Uterus (tissue), 3 donors: ENCODE measurements at regions not wholly inside any gene's neighbourhood (a gene's known extent, or its start where the extent isn't known, plus 50 kb on each side); places are given as distances from the start of the nearest gene placed in this dataset.

Source experiments
- DNase-seq, 2 donors: peaks; one replicate each; pipeline ENCODE4 v3.0.0-alpha.2; 2019 to 2020
- H3K27ac ChIP-seq, 2 donors: fragments of 200-600 bp; sonication (generic); 1 replicate in 1 of 2; 2 replicates in 1 of 2; pipeline ENCODE4 v1.5.1; 2016 to 2018
- H3K27me3 ChIP-seq, 2 donors: fragments of 200-600 bp; sonication (generic); one replicate each; pipeline ENCODE4 v1.5.1; 2018 to 2019; ENCODE audit warnings: control low read depth in 1 of 2
- H3K36me3 ChIP-seq, 2 donors: fragments of 200-600 bp; sonication (generic); one replicate each; pipeline ENCODE4 v1.5.1; 2019; ENCODE audit warnings: control low read depth in 1 of 2
- H3K4me1 ChIP-seq, 2 donors: fragments of 200-600 bp; sonication (generic); one replicate each; pipeline ENCODE4 v1.5.1; 2018 to 2019; ENCODE audit warnings: control low read depth in 1 of 2
- H3K4me3 ChIP-seq, 2 donors: fragments of 200-600 bp; sonication (generic); 1 replicate in 1 of 2; 2 replicates in 1 of 2; pipeline ENCODE4 v1.5.1; 2018 to 2019; ENCODE audit warnings: mild to moderate bottlenecking in 1 of 2
- H3K9me3 ChIP-seq, 2 donors: fragments of 200-600 bp; sonication (generic); one replicate each; pipeline ENCODE4 v1.5.1; 2019; ENCODE audit warnings: control low read depth in 1 of 2
- POLR2A ChIP-seq, 2 donors: fragments of 450-650 bp; IDR thresholded peaks; one replicate each; pipeline ENCODE4 v1.6.1; 2016; ENCODE audit warnings: antibody characterized with exemption in 2 of 2, mild to moderate bottlenecking in 1 of 2, moderate library complexity in 1 of 2
- intact Hi-C: fragments of 100-400 bp; cut with DNase I; formaldehyde crosslinking; loops from one replicate; pipeline ENCODE4 v1.15.1; 2023; ENCODE audit warnings: low total_unique reads
- TF ChIP-seq, protein P1 (sequence below), 4 experiments: fragments of 200-600 bp in 2 of 4; fragments of 450-650 bp in 2 of 4; sonication (generic) in 2 of 4; IDR thresholded peaks; one replicate each; pipeline ENCODE4 v1.5.1; 2016 to 2019; ENCODE audit warnings: antibody characterized with exemption in 4 of 4, mild to moderate bottlenecking in 2 of 4, moderate library complexity in 1 of 4
- donor health status: DM: yes; HTN: yes; CAD: no.

DNA sequence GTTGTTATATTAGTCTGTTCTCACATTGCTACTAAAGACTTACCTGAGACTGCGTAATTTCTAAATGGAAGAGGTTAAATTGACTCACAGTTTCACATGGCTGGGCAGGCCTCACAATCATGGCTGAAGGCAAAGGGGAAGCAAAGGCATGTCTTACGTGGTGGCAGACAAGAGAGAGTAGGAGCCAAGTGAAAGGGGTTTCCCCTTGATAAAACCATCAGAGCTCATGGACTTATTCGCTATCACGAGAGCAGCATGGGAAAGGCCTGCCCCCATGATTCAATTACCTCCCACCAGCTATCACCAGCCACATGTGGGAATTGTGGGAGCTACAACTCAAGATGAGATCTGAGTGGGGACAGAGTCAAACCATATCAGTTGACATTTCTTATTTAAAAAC is 374.5 kb upstream of the RORB start:
- H3K4me1 ChIP-seq = no peaks in the 10 kb centered on the region
- TF ChIP-seq POLR2A (IDR thresholded peaks at IDR 0.05) = no peak
- TF ChIP-seq, protein P1, sequence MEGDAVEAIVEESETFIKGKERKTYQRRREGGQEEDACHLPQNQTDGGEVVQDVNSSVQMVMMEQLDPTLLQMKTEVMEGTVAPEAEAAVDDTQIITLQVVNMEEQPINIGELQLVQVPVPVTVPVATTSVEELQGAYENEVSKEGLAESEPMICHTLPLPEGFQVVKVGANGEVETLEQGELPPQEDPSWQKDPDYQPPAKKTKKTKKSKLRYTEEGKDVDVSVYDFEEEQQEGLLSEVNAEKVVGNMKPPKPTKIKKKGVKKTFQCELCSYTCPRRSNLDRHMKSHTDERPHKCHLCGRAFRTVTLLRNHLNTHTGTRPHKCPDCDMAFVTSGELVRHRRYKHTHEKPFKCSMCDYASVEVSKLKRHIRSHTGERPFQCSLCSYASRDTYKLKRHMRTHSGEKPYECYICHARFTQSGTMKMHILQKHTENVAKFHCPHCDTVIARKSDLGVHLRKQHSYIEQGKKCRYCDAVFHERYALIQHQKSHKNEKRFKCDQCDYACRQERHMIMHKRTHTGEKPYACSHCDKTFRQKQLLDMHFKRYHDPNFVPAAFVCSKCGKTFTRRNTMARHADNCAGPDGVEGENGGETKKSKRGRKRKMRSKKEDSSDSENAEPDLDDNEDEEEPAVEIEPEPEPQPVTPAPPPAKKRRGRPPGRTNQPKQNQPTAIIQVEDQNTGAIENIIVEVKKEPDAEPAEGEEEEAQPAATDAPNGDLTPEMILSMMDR (IDR thresholded peaks at IDR 0.05) = no peak
- intact Hi-C loops = no loop called here
- no peaks in the 10 kb centered on the region for H3K27me3 ChIP-seq
- H3K9me3 ChIP-seq = no peaks in the 10 kb centered on the region
- no peak overlapping the region for H3K4me3 ChIP-seq
- H3K36me3 ChIP-seq = no peaks in the 10 kb centered on the region
- no peak overlapping the region for H3K27ac ChIP-seq
- DNase-seq = no peak

DNA sequence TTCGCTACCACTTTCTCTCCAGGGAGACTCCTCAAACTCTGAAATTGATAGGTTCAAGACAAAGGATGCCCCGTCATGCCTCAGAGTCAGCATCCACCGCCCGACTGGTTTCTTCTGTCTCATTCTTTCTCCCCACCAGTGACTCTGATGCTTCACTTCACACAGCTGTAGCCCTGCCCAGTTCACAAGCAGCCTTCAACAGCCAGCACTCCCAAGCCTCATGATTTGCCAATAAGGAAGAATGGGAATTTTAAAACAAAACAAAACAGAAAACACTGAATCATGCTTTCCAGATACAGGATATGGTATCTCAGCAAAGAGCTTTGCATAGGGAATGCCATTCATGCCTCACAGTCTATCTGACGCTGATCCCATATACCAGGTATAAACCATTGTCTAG is 371.2 kb upstream of the RORB start:
- intact Hi-C loops = no loop called here
- H3K4me3 ChIP-seq = no peak overlapping the region
- no peaks in the 10 kb centered on the region for H3K9me3 ChIP-seq
- no peak overlapping the region for H3K27ac ChIP-seq
- no peaks in the 10 kb centered on the region for H3K4me1 ChIP-seq
- TF ChIP-seq, protein P1 (IDR thresholded peaks at IDR 0.05) = no peak
- no peak for TF ChIP-seq POLR2A (IDR thresholded peaks at IDR 0.05)
- no peak for DNase-seq
- no peaks in the 10 kb centered on the region for H3K27me3 ChIP-seq
- no peaks in the 10 kb centered on the region for H3K36me3 ChIP-seq

DNA sequence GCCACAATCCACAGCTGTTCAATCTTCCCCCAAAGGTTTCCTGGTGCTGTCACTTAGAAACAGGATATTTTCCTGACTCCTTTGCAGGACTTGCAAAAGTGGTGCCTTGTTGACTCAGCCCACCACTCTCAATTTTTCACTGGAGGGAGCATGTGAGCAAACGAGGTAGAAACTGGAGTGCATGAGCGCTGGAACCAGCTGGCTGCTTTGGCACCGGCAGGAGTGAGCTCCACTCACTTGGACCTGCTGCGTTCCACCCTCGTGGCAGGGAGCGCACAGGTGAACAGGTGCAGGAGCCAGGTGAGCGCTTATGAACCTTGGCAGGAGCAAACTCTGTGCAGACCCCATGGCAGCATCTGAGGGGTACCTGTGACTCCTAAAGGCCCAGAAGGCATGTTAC is 364.1 kb upstream of the RORB start:
- TF ChIP-seq POLR2A (IDR thresholded peaks at IDR 0.05) = no peak
- TF ChIP-seq, protein P1 (IDR thresholded peaks at IDR 0.05) = no peak
- no peak for DNase-seq
- Histone ChIP-seq H3K4me3 (no peak overlapping the region), H3K27ac (no peak overlapping the region), H3K36me3 (no peaks in the 10 kb centered on the region), H3K27me3 (no peaks in the 10 kb centered on the region), H3K4me1 (no peaks in the 10 kb centered on the region), H3K9me3 (no peaks in the 10 kb centered on the region)
- intact Hi-C loops = no loop called here

DNA sequence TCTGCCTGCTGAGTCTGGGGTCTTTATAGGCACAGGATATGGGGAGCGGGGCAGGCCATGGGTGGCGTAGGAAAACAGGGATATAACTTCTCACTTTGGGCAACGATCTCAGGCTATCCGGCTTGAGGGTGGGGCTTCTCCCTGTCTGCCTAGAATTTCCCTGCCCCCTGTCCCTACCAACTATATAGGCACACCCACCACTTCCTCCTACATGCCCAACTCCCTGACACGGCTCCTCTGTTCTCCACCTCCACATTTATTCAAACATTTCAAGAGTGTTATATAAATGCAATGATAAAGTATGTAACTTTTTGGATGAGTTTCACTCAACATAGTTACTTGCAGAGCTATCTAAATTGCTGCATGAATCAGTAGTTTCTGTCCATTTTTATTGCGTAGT is 363.2 kb upstream of the RORB start:
- intact Hi-C loops = no loop called here
- no peak overlapping the region for H3K4me3 ChIP-seq
- DNase-seq = no peak
- no peak overlapping the region for H3K27ac ChIP-seq
- H3K4me1 ChIP-seq = no peaks in the 10 kb centered on the region
- TF ChIP-seq POLR2A (IDR thresholded peaks at IDR 0.05) = no peak
- TF ChIP-seq, protein P1 (IDR thresholded peaks at IDR 0.05) = no peak
- no peaks in the 10 kb centered on the region for H3K36me3 ChIP-seq
- H3K9me3 ChIP-seq = no peaks in the 10 kb centered on the region
- no peaks in the 10 kb centered on the region for H3K27me3 ChIP-seq

DNA sequence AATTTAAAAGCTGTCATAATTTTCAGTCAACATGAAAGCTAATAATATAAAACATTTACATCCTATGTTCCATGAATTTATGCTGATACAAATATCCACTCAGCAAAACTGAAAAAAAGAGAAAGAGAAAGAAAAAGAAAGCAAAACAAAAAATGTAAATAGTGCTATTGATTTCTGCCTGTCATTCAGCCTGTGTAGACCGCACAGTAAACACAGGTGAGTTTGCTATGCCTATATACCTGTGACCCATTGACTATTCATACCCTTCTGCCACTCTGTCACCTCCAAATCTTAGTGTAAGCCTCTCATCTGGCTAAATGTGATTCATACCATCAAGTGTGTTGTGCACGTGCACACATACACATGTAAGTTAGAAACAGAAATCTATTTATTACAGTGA is 359.0 kb upstream of the RORB start:
- intact Hi-C loops = no loop called here

More for the DNA sequence above, 359.0 kb upstream of the RORB start:
- no peak overlapping the region for H3K27ac ChIP-seq
- no peaks in the 10 kb centered on the region for H3K4me1 ChIP-seq
- H3K9me3 ChIP-seq = no peaks in the 10 kb centered on the region
- H3K27me3 ChIP-seq = no peaks in the 10 kb centered on the region
- no peak overlapping the region for H3K4me3 ChIP-seq
- no peaks in the 10 kb centered on the region for H3K36me3 ChIP-seq
- TF ChIP-seq, protein P1 (IDR thresholded peaks at IDR 0.05) = no peak
- TF ChIP-seq POLR2A (IDR thresholded peaks at IDR 0.05) = no peak
- no peak for DNase-seq
